Right lobe of liver (tissue), 4 donors: ENCODE measurements at regions not wholly inside any gene's neighbourhood (a gene's known extent, or its start where the extent isn't known, plus 50 kb on each side); places are given as distances from the start of the nearest gene placed in this dataset.

ENCODE experiments used
- CTCF ChIP-seq, 4 donors: fragments of 200-600 bp in 3 of 4; fragments of 450-650 bp in 1 of 4; IDR thresholded peaks; one replicate each; pipeline versions ENCODE4 v1.5.1 to v1.8.0; 2016 to 2022; ENCODE audit warnings: antibody characterized with exemption in 4 of 4, mild to moderate bottlenecking in 2 of 4
- POLR2A ChIP-seq: fragments of 450-650 bp; IDR thresholded peaks from one replicate; pipeline ENCODE4 v1.6.1; 2017; ENCODE audit warnings: antibody characterized with exemption, mild to moderate bottlenecking
- donor health status: DM: no; HTN: no; CAD: no.
- donor health status: DM: no; HTN: no; CAD: no.
- donor health status: DM: no; HTN: yes; CAD: no.

DNA sequence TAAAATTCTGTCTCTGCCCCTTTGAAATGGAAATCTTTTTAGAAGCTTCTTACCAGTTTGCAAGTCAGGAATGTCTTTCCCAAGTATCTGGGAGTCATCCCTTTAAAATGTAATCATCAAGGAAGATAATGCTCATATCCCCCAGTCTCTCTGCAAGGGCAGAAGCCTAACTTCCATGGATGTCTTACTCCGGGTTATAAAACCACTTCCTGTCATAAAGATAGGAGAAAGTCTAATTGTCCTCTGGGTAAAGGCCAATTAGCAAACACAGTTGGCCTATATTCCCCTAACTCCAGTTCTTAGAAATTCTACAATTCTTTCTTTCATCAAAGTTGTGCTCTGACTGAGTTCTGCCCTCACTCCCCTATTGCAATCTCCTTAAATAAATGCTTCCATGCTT lies 1631.5 kb upstream of the LRRTM3 start:
- TF ChIP-seq POLR2A (no peak), CTCF (IDR thresholded peaks at IDR 0.05) (no peak)
